ENCODE measurements at regions not wholly inside any gene's neighbourhood (a gene's known extent, or its start where the extent isn't known, plus 50 kb on each side); places are given as distances from the start of the nearest gene placed in this dataset.

- TF ChIP-seq CTCF (optimal IDR thresholded peaks at IDR 0.05 in 1 of 3, IDR thresholded peaks at IDR 0.05 in 1 of 3, conservative IDR thresholded peaks at IDR 0.05 in 1 of 3; ENCODE audit: extremely low read depth in 1 of 3, insufficient read depth in 2 of 3, low read length in 3 of 3) (no peak), EZH2 (IDR thresholded peaks at IDR 0.05; ENCODE audit: low read length) (no peak)
Observed at GRCh38 chr7:17142831-17143541, 155.5 kb upstream of the AHR start.

Data from keratinocyte (primary cell).